IPS-NIHi7 (cell line): ENCODE measurements at regions not wholly inside any gene's neighbourhood (a gene's known extent, or its start where the extent isn't known, plus 50 kb on each side); places are given as distances from the start of the nearest gene placed in this dataset.

ENCODE experiments used
- DNase-seq: peaks from one replicate; pipeline ENCODE4 v3.0.0; 2012; ENCODE audit warnings: mixed read lengths; ENCODE audit errors: extremely low spot score

- no peak for DNase-seq
Measured at GRCh38 chr1:96964761-96965160, 243.2 kb downstream of the PTBP2 start.

- peak; percentile 70 for DNase-seq
Measured at GRCh38 chr1:96966536-96967138, 245.1 kb downstream of the PTBP2 start.

DNA sequence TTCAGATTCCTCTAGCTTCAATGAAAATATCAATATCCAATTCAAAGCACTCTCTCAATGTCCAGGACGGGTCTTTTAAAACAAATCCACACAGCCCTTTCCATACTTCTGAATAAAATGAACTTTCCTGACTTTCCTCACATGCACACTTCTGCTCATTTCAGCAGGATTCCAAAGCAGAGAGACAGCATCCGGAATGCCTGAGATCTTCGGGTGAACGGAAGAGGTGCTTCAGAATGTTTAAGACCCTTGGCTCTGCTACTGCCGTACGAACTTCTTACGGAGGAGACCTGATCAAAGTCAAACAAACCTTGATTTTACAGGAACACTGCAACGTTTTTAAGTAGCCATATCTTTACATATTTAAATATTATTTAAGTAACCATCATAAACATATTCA is 245.7 kb downstream of the PTBP2 start:
- no peak for DNase-seq

DNA sequence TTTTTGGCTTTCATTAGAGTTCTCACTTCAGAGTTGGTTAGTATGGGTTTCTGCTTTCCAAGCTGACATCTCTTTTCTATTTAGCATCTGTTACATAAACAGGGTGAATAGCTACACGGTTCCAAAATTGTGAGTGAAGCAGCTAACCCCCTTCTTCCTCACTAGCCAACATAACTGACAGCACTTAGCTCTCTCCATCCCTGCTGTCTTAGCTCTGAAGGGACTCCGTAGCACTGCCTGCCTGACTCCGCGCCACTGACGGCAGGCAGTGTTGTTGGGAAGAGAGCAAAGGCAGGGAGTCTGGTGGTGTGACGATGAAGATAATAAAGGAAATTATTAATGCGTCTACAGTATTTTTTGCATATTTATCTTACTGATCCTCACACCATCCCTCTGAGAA is 247.0 kb downstream of the PTBP2 start:
- no peak for DNase-seq

GRCh38 chr1:96968983-96969382 is 247.4 kb downstream of the PTBP2 start:
- DNase-seq, result no peak

DNA sequence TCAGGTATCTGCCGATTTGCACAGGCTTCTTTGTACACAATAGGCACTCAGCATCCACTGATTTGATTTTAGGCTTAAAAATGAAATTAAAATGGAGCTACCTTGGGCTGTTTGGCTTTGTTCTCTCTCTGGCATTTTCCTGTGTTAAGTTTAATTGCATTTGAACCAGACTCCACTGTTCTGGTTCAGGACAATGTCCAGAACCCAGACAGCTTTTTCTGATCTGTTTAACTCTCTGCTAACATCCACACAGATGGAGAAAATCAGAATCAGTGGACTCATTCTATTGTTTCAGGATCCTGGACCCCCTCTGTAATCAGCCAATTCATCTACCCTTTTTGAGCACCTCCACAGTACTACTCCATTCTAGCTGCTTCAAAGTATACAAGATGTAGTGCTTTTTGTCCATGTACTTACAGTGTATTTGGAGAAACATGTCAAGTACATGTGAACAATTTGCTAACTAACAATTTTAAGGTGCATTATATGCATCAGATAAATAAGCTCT is 248.1 kb downstream of the PTBP2 start:
- no peak for DNase-seq

DNA sequence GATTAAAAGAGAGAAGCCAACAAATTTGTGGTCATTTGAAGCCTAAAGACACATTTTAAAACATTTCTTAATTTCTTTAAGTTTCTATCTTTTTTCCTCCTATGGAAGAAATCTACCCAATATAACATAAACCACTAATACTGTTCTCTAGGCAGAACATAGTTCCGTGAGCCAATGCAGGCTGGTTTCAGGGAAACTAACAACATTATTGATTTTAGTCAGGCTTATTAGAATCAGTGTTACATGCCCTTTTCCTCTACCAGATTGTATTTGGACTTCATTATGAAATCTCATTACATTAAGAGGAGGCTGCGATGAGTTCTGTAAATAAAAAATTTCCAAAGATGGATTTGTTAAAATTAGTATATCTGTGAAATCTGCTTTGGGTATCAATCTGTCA is 249.9 kb downstream of the PTBP2 start:
- DNase-seq, result no peak

- DNase-seq, result no peak
Measured at GRCh38 chr1:96971849-96972602, 250.4 kb downstream of the PTBP2 start.

GRCh38 chr1:96973605-96974004 is 252.0 kb downstream of the PTBP2 start:
- no peak for DNase-seq

GRCh38 chr1:96978444-96978843 is 256.9 kb downstream of the PTBP2 start:
- DNase-seq, result no peak

GRCh38 chr1:96978901-96979300 is 257.3 kb downstream of the PTBP2 start:
- DNase-seq, result no peak

DNA sequence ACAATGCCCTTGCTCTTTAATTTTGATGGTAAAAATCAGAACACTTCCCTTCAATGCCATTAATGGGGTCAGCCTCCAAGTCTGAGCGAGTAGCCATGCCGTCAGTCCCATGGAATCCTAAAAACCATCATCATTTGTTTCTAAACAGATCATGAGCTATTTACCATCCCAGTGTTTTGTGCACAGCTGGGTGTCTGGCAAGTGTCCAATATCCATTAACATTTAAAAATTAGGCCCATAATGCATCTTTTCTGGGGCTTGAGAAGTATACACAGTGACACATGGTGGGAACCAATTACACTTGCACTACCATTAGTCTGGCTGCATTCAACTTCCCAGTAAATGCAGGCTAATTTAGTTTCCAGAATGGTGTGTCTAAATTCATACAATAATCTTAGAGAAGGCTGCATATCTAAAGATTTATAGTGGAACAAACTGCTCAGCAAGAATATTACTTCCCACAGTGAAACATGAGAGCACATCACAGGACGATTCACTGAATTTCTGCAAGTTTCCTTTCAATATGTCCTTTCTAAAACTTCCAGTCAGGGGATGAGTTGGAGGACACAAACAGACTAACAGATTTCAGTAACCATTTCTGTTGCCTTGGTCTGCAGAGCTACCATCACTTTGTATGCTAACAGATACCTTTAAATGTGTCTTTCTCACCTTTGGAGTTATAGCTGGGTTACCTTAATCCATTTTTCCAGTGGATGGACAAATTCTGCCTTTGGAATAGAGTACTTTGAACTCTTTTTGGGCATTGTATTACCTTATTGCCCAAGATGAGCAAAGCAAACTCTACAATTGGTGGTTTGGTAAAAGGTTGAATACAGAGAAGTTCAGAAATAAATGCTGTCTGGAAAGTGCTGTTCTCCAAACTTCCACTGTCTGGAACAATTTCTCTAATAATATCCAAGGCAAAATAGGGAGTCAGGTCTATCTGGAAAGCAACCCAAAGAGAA is 258.0 kb downstream of the PTBP2 start:
- no peak for DNase-seq

- no peak for DNase-seq
Measured at GRCh38 chr1:96980448-96980847, 258.9 kb downstream of the PTBP2 start.

- no peak for DNase-seq
Measured at GRCh38 chr1:96981181-96981580, 259.6 kb downstream of the PTBP2 start.

- DNase-seq, result no peak
Measured at GRCh38 chr1:96982118-96982517, 260.5 kb downstream of the PTBP2 start.

DNA sequence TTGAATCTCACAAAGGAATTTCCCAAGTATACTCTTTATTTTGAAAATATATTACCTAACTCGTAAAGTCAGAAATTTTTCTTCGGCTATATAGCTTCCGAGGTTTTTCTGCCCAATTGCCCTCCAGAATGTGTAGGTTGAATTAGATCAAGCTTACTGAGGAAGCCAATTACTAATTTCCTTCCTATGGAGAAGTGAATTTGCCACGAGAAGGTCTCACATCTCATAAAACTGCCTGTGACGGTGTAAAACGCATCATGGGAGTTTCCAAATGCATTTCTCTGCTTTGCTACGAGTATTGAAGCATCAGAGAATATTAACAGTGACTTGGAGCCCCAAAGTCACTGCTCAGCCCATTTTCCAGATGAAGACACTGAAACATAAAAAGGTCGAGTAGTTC is 262.3 kb downstream of the PTBP2 start:
- no peak for DNase-seq

GRCh38 chr1:96987186-96987703 is 265.7 kb downstream of the PTBP2 start:
- no peak for DNase-seq

DNA sequence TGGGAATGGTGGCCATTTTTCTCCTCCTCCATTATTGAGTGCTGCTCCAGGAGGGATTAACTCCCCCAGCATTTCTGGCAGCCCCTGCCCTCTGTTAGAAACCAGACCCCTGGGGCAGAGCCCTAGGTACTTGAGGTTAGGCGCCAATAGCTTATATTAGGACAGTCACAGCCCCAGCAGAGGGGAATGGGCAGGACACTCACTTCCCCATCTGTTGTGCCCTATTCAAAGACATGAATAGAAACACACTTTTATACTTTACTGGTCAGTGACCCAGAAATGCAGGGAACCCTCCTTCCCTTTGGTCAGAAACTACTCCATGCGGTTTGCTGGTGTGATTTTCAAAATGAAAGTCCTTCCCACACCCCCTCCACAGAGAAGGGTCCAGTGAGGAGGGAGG is 267.7 kb downstream of the PTBP2 start:
- DNase-seq, result no peak

DNA sequence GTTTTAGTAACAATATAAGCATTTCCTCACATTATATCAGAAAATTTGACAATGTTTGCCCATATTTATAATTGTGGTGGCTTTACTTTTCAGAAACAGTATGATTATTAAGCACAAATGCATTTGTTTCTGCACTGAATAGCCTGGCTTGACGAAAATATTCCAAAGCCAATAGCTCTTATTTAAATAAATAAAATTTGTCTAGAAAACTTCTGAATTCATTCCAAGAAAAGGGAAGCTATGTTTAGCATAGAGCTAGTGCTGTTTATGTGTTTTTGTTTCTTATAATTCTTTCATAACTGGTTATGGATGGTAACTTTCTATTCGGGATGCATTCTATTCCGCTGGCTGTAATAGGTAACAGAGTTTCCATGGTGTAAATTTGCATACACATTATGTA is 268.6 kb downstream of the PTBP2 start:
- no peak for DNase-seq

DNA sequence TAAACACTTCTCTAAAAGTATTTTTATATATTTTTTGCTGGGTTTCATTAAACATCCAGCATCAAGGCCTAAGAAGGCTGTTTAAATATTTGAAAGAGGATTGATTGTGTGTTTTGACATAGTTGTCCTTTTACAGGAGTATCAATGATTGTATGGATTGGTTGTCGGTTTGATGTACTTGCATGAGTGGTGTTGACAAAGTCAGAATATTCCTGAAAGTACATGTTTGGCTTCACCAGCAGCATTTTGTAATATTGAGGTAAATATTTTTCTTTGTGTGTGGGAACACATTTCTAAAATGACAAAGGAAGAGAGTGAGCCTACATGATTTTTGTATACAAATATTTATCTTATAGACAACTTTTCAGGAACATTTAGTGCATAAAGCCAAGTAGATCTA is 269.7 kb downstream of the PTBP2 start:
- DNase-seq, result no peak

DNA sequence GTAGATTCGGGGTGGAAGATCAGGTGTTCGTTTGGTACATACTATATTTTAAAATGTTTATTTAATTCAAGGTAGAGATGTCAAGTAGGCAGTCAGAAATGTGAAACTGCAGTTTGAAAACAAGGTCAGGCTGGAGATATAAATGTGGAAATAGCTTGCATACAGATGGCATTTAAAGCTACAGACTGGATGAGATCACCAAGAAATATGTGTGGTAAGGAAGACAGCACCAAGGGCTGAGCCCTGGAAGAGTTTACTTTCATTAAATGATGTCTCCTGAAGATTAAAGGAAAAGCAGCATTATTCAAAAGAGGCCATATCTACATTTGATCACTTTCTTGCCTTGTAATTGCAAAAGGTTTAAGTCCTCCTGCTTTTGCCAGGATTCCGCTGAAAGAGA is 271.3 kb downstream of the PTBP2 start:
- DNase-seq, result no peak

DNA sequence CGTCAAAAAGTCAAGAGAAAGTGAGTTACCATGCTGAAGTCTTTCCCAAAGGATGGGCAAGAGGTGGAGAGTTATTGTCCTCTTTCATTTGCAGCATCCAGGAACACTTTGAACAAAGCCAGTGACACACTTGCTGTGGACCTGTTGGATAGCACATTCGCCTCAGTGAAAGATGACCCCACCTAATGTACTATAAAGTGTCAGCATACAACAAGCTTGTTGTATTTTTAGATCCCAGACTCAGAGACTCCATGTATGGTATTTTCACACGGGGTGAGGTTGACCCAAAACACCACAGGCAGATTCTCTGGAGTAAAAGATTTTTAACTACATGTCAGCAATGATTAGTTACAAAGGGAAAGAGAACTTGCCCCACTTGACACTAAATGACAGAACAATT is 273.8 kb downstream of the PTBP2 start:
- DNase-seq, result no peak
